Endothelial cell of umbilical vein (primary cell): ENCODE measurements at regions not wholly inside any gene's neighbourhood (a gene's known extent, or its start where the extent isn't known, plus 50 kb on each side); places are given as distances from the start of the nearest gene placed in this dataset.

Experiments used
- BruUV-seq: library from RNA; stranded (reverse); fragments of 400-500 nt; replicated peaks from 2 replicates; lab custom pipeline; 2021; lab: Mats Ljungman, UMichigan
- CTCF ChIA-PET: fragments of 300-600, 350-600 bp; sonication (Branson Sonifier 250); formaldehyde crosslinking; loops from one replicate; lab custom pipeline; 2021; ENCODE audit warnings: antibody characterized with exemption, inconsistent platforms; lab: Charles Lee
- POLR2A ChIA-PET: fragments of 300-600, 350-600 bp; sonication (Branson Sonifier 250); formaldehyde crosslinking; loops from one replicate; lab custom pipeline; 2021; ENCODE audit warnings: antibody characterized with exemption, inconsistent platforms; lab: Charles Lee
- DNase-seq: peaks from one replicate; pipeline ENCODE4 v3.0.0-alpha.2; 2011; ENCODE audit warnings: low read depth, low spot score
- FAIRE-seq: peaks from 2 replicates; lab custom pipeline; 2011; peaks lifted over from hg19 to GRCh38; lab: Jason Lieb, UNC
- H2AFZ ChIP-seq: 2 replicates; pipeline ENCODE4 v1.6.0; 2012; ENCODE audit warnings: low read depth, low read length, control low read depth, inconsistent platforms
- H3K27ac ChIP-seq: 2 replicates; pipeline ENCODE4 v1.5.1; 2011; ENCODE audit warnings: low read depth, mild to moderate bottlenecking, control low read depth, low read length, moderate library complexity; ENCODE audit not compliant: insufficient read depth
- H3K27me3 ChIP-seq, 2 experiments: 2 replicates each; pipeline versions ENCODE4 v1.6.0 to v1.6.1; 2011; ENCODE audit warnings: low read length in 2 of 2, mixed read lengths in 1 of 2; ENCODE audit not compliant: control insufficient read depth in 2 of 2, insufficient read depth in 2 of 2
- H3K36me3 ChIP-seq, 2 experiments: 2 replicates in 1 of 2; 3 replicates in 1 of 2; pipeline ENCODE4 v1.5.1; 2011; ENCODE audit warnings: low read length in 2 of 2, mild to moderate bottlenecking in 1 of 2, moderate library complexity in 1 of 2; ENCODE audit not compliant: control insufficient read depth in 2 of 2, insufficient read depth in 2 of 2; ENCODE audit errors: extremely low read depth in 1 of 2
- H3K4me1 ChIP-seq: 3 replicates; pipeline ENCODE4 v1.5.1; 2011; ENCODE audit warnings: mild to moderate bottlenecking, low read length; ENCODE audit not compliant: control insufficient read depth, insufficient read depth; ENCODE audit errors: extremely low read depth
- H3K4me2 ChIP-seq: 2 replicates; pipeline ENCODE4 v1.6.1; 2011; ENCODE audit warnings: low read length, control low read depth, mixed read lengths; ENCODE audit not compliant: insufficient read depth
- H3K4me3 ChIP-seq, 3 experiments: fragments of 200-600 bp in 1 of 3; sonication (generic), shearing (Covaris generic) in 1 of 3; replicated peaks in 1 of 3; 2 replicates each; pipeline ENCODE4 v1.5.1; 2011 to 2016; ENCODE audit warnings: control low read depth in 3 of 3, low read length in 3 of 3, mild to moderate bottlenecking in 2 of 3, inconsistent platforms in 1 of 3, low read depth in 1 of 3, moderate library complexity in 1 of 3; ENCODE audit not compliant: insufficient read depth in 1 of 3
- H3K79me2 ChIP-seq: 2 replicates; pipeline ENCODE4 v1.6.0; 2012; ENCODE audit warnings: low read length, inconsistent platforms; ENCODE audit not compliant: control insufficient read depth, insufficient read depth
- H3K9ac ChIP-seq: replicated peaks from 2 replicates; pipeline ENCODE3; 2011; ENCODE audit warnings: low read length, control low read depth; ENCODE audit not compliant: insufficient read depth; ENCODE audit errors: extremely low read depth
- H3K9me1 ChIP-seq: replicated peaks from 3 replicates; pipeline ENCODE4 v1.6.0; 2011; ENCODE audit warnings: mild to moderate bottlenecking, low read length; ENCODE audit not compliant: control insufficient read depth, insufficient read depth; ENCODE audit errors: extremely low read depth
- H3K9me3 ChIP-seq: replicated peaks from 2 replicates; pipeline ENCODE4 v1.5.1; 2012; ENCODE audit warnings: low read length, inconsistent platforms; ENCODE audit not compliant: control insufficient read depth, insufficient read depth
- H4K20me1 ChIP-seq: replicated peaks from 2 replicates; pipeline ENCODE3; 2011; ENCODE audit warnings: mild to moderate bottlenecking, low read length; ENCODE audit not compliant: control insufficient read depth, insufficient read depth; ENCODE audit errors: extremely low read depth
- CTCF ChIP-seq, 2 donors: IDR thresholded peaks; 1 replicate in 1 of 2; 2 replicates in 1 of 2; pipeline ENCODE4 v1.5.1; 2011; ENCODE audit warnings: low read length in 2 of 2, mild to moderate bottlenecking in 2 of 2, moderate library complexity in 2 of 2, control low read depth in 1 of 2, inconsistent platforms in 1 of 2, low read depth in 1 of 2; ENCODE audit not compliant: insufficient read depth in 1 of 2; ENCODE audit errors: extremely low read depth in 1 of 2
- EZH2 ChIP-seq: IDR thresholded peaks from 2 replicates; pipeline ENCODE4 v1.6.1; 2012; ENCODE audit warnings: borderline replicate concordance, low read depth, mild to moderate bottlenecking, moderate library complexity, low read length, inconsistent platforms; ENCODE audit not compliant: severe bottlenecking
- GATA2 ChIP-seq: IDR thresholded peaks from 2 replicates; pipeline ENCODE4 v1.7.0; 2011; ENCODE audit warnings: low read depth, mild to moderate bottlenecking, moderate library complexity, mixed read lengths, low read length; ENCODE audit not compliant: insufficient read length, insufficient read depth
- JUN ChIP-seq: IDR thresholded peaks from 2 replicates; pipeline ENCODE4 v1.6.1; 2011; ENCODE audit warnings: borderline replicate concordance, low read depth; ENCODE audit not compliant: insufficient read length, insufficient read depth
- MYC ChIP-seq: IDR thresholded peaks from one replicate; pipeline ENCODE4 v1.6.1; 2011; ENCODE audit warnings: mild to moderate bottlenecking, low read depth, low read length
- POLR2A ChIP-seq: IDR thresholded peaks from 2 replicates; pipeline ENCODE4 v1.6.1; 2012; ENCODE audit warnings: low read depth, mild to moderate bottlenecking, control low read depth, low read length
- dilution Hi-C: fragments of 300-500 bp; cut with MboI; formaldehyde crosslinking; loops from one replicate; pipeline ENCODE4 v1.15.0; 2019; ENCODE audit warnings: low sequenced_read_pairs; ENCODE audit not compliant: extremely low pct_ligation_motif_present
- intact Hi-C: fragments of 100-400 bp; cut with micrococcal nuclease; formaldehyde crosslinking; loops from one replicate; pipeline ENCODE4 v1.10.0; 2022

- no peaks in the 10 kb centered on the region for H3K36me3 ChIP-seq
- no peak overlapping the region for H3K9ac ChIP-seq
- H3K9me3 ChIP-seq, result peaks cover 2% of the 10 kb centered on the region
- TF ChIP-seq MYC, result no peak
- no peak for TF ChIP-seq EZH2
- no peak for TF ChIP-seq POLR2A
- no peak for TF ChIP-seq GATA2
- no peak for TF ChIP-seq JUN
- no peak for TF ChIP-seq CTCF (IDR thresholded peaks at IDR 0.05; ENCODE audit: extremely low read depth in 1 of 2, insufficient read depth in 1 of 2, low read depth in 1 of 2, low read length in 2 of 2)
- no peak overlapping the region for H3K4me3 ChIP-seq
- H3K9me1 ChIP-seq, result no peaks in the 10 kb centered on the region
- no peaks in the 10 kb centered on the region for H3K79me2 ChIP-seq
- FAIRE-seq (no peak), DNase-seq (no peak)
- POLR2A ChIA-PET, result no interaction called here
- CTCF ChIA-PET, result no interaction called here
- no peak overlapping the region for H3K4me2 ChIP-seq
- dilution Hi-C loops (no loop called here), intact Hi-C loops (no loop called here)
- BruUV-seq, result no TSS peak
- no peaks in the 10 kb centered on the region for H4K20me1 ChIP-seq
- H3K4me1 ChIP-seq, result no peaks in the 10 kb centered on the region
- no peak overlapping the region for H3K27ac ChIP-seq
- H2AFZ ChIP-seq, result no peak overlapping the region
- H3K27me3 ChIP-seq, result no peaks in the 10 kb centered on the region
These were observed 343.5 kb upstream of the FOXK1 start for GRCh38 chr7:4338556-4338955.
